HCT116 (cell line): ENCODE measurements at regions not wholly inside any gene's neighbourhood (a gene's known extent, or its start where the extent isn't known, plus 50 kb on each side); places are given as distances from the start of the nearest gene placed in this dataset.

Experiments used
- EZH2 ChIP-seq: fragments of 200-600 bp; sonication (generic); IDR thresholded peaks from 2 replicates; pipeline ENCODE4 v1.6.1; 2017; ENCODE audit warnings: antibody characterized with exemption, mixed run types
- EZH2phosphoT487 ChIP-seq: fragments of 200-600 bp; IDR thresholded peaks from 2 replicates; pipeline ENCODE4 v1.6.1; 2018; ENCODE audit warnings: antibody characterized with exemption, borderline replicate concordance
- POLR2A ChIP-seq: IDR thresholded peaks from 2 replicates; pipeline ENCODE4 v1.7.0; 2011; ENCODE audit warnings: borderline replicate concordance; ENCODE audit not compliant: insufficient read depth, insufficient read length; ENCODE audit errors: extremely low read depth
- POLR2AphosphoS5 ChIP-seq: IDR thresholded peaks from 2 replicates; pipeline ENCODE4 v1.6.1; 2011; ENCODE audit warnings: mild to moderate bottlenecking, low read depth, low read length, moderate library complexity
- RAD21 ChIP-seq: IDR thresholded peaks from 2 replicates; pipeline ENCODE4 v1.6.1; 2012; ENCODE audit warnings: low read depth, mild to moderate bottlenecking
- SP1 ChIP-seq: IDR thresholded peaks from 2 replicates; pipeline ENCODE4 v1.6.1; 2012; ENCODE audit warnings: low read depth
- SRF ChIP-seq: IDR thresholded peaks from 2 replicates; pipeline ENCODE4 v1.6.1; 2012; ENCODE audit warnings: low read depth
- YY1 ChIP-seq: IDR thresholded peaks from 2 replicates; pipeline ENCODE4 v1.6.1; 2011; ENCODE audit warnings: low read length, low read depth, moderate library complexity, mild to moderate bottlenecking; ENCODE audit not compliant: insufficient replicate concordance; ENCODE audit errors: extremely low read depth
- ZBTB33 ChIP-seq: IDR thresholded peaks from 2 replicates; pipeline ENCODE4 v1.6.1; 2011; ENCODE audit warnings: mild to moderate bottlenecking, low read length, moderate library complexity; ENCODE audit not compliant: insufficient replicate concordance; ENCODE audit errors: extremely low read depth
- ZFX ChIP-seq: fragments of 450-650 bp; IDR thresholded peaks from 2 replicates; pipeline ENCODE4 v1.6.1; 2017
- ZNF274 ChIP-seq: fragments of 200-500 bp; sonication (Bioruptor generic); IDR thresholded peaks from 2 replicates; pipeline ENCODE4 v1.6.1; 2014; ENCODE audit warnings: mild to moderate bottlenecking, low read depth, low read length, inconsistent platforms
- TF ChIP-seq, protein P1 (sequence below), 3 experiments: fragments of 200-600 bp in 1 of 3; sonication (generic) in 1 of 3; IDR thresholded peaks in 2 of 3; conservative IDR thresholded peaks in 1 of 3; 2 replicates each; pipeline ENCODE4 v1.5.1; 2012 to 2017; ENCODE audit warnings: low read depth in 2 of 3, low read length in 2 of 3, antibody characterized with exemption in 1 of 3, borderline replicate concordance in 1 of 3, control low read depth in 1 of 3, mild to moderate bottlenecking in 1 of 3, mixed read lengths in 1 of 3, mixed run types in 1 of 3, moderate library complexity in 1 of 3; ENCODE audit not compliant: insufficient read depth in 1 of 3
- TF ChIP-seq, protein P2 (sequence below): IDR thresholded peaks from 2 replicates; pipeline ENCODE4 v1.6.1; 2012
- TF ChIP-seq, protein P3 (sequence below): IDR thresholded peaks from 2 replicates; pipeline ENCODE4 v1.6.1; 2012; ENCODE audit warnings: low read depth

DNA sequence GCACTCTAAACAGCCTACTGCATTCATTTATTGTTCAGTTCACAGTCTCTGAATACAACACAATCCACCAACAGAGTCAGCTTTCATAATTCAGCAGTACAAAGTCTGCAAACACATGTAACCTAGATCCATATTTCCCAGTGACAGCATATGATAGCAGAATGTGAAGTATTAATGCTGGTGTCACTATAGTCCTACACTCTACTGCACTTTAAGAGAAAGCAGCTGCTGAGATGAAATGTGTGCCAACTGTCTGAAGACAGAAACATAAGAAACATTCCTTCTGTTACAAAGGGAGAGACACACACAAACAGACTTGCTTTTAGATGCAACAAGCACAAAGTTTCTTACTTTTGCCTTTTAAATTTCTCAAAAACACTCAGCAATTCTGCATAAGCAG lies 441.8 kb downstream of the ZEB2 start:
- TF ChIP-seq, protein P1, sequence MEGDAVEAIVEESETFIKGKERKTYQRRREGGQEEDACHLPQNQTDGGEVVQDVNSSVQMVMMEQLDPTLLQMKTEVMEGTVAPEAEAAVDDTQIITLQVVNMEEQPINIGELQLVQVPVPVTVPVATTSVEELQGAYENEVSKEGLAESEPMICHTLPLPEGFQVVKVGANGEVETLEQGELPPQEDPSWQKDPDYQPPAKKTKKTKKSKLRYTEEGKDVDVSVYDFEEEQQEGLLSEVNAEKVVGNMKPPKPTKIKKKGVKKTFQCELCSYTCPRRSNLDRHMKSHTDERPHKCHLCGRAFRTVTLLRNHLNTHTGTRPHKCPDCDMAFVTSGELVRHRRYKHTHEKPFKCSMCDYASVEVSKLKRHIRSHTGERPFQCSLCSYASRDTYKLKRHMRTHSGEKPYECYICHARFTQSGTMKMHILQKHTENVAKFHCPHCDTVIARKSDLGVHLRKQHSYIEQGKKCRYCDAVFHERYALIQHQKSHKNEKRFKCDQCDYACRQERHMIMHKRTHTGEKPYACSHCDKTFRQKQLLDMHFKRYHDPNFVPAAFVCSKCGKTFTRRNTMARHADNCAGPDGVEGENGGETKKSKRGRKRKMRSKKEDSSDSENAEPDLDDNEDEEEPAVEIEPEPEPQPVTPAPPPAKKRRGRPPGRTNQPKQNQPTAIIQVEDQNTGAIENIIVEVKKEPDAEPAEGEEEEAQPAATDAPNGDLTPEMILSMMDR (IDR thresholded peaks at IDR 0.05 in 2 of 3, conservative IDR thresholded peaks at IDR 0.05 in 1 of 3; ENCODE audit: borderline replicate concordance in 1 of 3, insufficient read depth in 1 of 3, low read depth in 2 of 3, low read length in 2 of 3), result no peak
- TF ChIP-seq POLR2AphosphoS5, result no peak
- no peak for TF ChIP-seq RAD21
- no peak for TF ChIP-seq ZFX
- no peak for TF ChIP-seq POLR2A
- no peak for TF ChIP-seq SP1
- TF ChIP-seq, protein P2, sequence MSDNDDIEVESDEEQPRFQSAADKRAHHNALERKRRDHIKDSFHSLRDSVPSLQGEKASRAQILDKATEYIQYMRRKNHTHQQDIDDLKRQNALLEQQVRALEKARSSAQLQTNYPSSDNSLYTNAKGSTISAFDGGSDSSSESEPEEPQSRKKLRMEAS, result no peak
- TF ChIP-seq ZNF274, result no peak
- TF ChIP-seq, protein P3, sequence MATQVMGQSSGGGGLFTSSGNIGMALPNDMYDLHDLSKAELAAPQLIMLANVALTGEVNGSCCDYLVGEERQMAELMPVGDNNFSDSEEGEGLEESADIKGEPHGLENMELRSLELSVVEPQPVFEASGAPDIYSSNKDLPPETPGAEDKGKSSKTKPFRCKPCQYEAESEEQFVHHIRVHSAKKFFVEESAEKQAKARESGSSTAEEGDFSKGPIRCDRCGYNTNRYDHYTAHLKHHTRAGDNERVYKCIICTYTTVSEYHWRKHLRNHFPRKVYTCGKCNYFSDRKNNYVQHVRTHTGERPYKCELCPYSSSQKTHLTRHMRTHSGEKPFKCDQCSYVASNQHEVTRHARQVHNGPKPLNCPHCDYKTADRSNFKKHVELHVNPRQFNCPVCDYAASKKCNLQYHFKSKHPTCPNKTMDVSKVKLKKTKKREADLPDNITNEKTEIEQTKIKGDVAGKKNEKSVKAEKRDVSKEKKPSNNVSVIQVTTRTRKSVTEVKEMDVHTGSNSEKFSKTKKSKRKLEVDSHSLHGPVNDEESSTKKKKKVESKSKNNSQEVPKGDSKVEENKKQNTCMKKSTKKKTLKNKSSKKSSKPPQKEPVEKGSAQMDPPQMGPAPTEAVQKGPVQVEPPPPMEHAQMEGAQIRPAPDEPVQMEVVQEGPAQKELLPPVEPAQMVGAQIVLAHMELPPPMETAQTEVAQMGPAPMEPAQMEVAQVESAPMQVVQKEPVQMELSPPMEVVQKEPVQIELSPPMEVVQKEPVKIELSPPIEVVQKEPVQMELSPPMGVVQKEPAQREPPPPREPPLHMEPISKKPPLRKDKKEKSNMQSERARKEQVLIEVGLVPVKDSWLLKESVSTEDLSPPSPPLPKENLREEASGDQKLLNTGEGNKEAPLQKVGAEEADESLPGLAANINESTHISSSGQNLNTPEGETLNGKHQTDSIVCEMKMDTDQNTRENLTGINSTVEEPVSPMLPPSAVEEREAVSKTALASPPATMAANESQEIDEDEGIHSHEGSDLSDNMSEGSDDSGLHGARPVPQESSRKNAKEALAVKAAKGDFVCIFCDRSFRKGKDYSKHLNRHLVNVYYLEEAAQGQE, result no peak
- no peak for TF ChIP-seq EZH2phosphoT487
- TF ChIP-seq SRF, result no peak
- no peak for TF ChIP-seq YY1
- TF ChIP-seq EZH2, result no peak
- TF ChIP-seq ZBTB33, result no peak
